GM18505 (cell line): ENCODE measurements at regions not wholly inside any gene's neighbourhood (a gene's known extent, or its start where the extent isn't known, plus 50 kb on each side); places are given as distances from the start of the nearest gene placed in this dataset.

ENCODE experiments used
- ATAC-seq: cut with Tn5 transposase; IDR thresholded peaks from one replicate; pipeline ENCODE4 v1.9.1; 2021; ENCODE audit not compliant: unreplicated experiment
- POLR2A ChIP-seq: IDR thresholded peaks from 4 replicates; pipeline ENCODE4 v1.6.1; 2011; ENCODE audit warnings: borderline replicate concordance; ENCODE audit not compliant: insufficient read depth, insufficient read length; ENCODE audit errors: extremely low read depth

DNA sequence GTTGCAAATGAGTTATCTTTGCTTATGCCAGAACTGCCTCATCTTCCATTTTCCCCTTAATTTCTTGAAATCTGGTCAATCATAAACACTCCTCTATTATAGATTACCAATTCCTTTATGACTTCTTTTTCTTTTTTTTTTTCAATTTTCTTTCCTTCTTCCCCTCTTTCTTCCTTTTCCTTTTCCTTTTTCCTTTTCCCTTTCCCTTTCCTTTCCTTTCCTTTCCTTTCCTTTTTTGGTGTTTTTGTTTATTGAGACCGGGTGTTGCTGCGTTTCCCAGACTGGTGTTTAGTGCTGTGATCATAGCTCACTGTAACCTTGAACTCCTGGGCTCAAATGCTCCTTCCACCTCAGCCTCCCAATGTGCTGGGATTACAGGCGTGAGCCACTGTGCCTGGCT, 151.4 kb upstream of the FOXP2 start:
- ATAC-seq = no peak
- TF ChIP-seq POLR2A = no peak

DNA sequence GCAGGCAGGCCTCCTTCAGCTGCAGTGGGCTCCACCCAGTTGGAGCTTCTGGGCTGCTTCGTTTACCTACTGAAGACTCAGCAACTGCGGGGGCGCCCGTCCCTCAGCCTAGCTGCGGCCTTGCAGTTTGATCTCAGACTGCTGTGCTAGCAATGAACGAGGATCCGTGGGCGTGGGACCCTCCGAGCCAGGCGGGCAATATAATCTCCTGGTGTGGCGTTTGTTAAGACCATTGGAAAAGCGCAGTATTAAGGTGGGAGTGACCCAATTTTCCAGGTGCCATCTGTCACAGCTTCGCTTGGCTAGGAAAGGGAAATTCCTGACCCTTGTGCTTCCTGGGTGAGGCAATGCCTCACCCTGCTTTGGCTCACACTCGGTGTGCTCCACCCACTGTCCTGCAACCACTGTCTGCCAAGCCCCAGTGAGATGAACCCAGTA, 159.2 kb upstream of the FOXP2 start:
- ATAC-seq = no peak
- TF ChIP-seq POLR2A = no peak

DNA sequence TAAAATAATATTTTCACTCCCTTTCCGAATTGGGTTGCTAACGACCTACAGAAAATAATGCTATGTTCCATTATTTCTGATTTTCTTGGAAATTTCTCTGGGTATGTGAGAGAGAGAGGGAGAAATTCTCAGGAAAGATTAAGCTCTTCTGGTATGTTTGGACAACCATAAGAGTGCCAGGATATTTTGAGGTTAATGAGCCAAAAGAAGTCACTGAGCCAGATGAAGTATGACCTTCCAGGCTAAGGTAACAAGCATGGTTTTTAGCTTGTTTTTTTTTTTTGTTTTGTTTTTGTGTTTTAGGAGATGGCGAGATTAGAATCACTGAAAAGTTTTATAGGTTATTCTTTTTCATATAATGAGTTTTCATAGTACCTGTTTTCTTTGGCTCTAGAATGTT, 171.0 kb upstream of the FOXP2 start:
- no peak for ATAC-seq
- no peak for TF ChIP-seq POLR2A

DNA sequence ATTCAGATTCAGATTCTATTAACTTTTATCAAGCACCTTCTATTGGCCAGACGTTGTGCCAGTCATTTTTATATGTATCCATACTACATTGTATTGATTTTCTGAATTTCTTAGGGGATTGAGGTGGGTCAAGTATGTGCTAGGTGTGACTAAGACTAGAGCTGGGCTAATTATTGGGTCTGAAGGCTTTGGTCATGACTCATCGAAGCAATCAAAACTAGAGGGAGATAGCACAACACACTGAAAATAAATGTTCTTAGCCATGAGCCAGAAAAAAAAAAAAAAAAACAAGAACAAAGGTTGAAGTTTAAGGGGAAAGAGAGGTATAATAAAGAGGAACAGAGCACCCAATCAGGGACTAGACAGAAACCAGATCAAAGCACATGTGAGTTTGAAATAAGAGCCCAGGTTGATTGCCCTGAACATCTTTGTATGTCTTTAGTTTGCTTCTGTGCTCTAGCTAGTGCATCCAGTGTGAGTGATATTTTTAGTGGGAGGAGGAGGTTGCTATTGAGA, 171.6 kb upstream of the FOXP2 start:
- TF ChIP-seq POLR2A = no peak
- ATAC-seq = no peak

DNA sequence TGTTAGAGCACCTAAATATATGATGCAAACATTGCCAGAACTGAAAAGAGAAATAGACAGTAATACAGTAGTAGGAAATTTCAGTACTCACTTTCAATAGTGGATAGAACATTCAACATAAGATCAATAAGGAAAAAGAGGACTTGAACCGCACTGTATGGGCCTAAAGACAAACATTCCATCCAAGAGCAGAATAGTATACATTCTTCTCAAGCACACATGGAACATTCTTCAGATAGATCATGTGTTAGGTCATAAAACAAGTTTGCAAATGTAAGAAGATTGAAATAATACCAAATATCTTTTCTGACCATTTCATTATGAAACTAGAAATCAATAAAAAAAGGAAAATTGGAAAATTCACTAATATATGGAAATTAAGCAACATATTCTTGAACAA, 185.4 kb upstream of the FOXP2 start:
- ATAC-seq = no peak
- TF ChIP-seq POLR2A = no peak

DNA sequence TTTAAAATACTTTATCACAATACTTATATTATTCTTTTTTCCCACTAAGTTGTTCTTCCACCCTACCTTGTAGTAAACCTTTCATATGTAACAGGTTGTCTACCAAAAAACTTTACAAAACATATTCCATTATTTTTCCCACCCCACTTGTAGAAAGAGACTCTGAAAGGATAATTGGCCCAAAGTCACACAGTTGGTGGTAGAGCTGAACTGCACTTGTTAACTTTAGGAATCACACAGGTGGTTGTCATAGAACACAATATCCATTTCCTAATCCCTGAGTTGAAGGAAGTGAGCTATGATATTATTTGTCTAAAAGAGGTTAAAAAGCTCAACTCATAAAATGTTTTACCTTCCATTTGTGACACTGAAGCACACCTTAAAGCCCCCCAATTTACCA, 188.8 kb upstream of the FOXP2 start:
- TF ChIP-seq POLR2A = no peak
- no peak for ATAC-seq

DNA sequence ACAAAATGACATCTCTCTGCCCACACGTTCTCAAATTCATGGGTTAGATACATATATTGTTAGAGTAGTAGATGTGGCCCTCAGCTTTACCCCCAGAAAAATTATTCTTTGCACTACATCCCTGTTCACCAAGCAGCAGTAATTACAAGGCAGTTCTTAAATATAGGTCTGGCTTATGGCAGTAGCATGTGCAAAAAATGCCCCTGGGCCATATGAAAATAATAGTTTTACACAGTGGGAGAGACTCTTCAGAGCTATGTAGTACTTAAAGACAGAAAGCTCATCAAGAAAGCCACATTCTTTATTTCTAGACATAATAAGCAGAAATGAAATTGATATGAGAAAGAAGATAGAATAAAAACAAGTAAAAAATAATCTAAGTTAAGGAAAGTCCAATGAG, 196.3 kb upstream of the FOXP2 start:
- no peak for TF ChIP-seq POLR2A
- no peak for ATAC-seq

DNA sequence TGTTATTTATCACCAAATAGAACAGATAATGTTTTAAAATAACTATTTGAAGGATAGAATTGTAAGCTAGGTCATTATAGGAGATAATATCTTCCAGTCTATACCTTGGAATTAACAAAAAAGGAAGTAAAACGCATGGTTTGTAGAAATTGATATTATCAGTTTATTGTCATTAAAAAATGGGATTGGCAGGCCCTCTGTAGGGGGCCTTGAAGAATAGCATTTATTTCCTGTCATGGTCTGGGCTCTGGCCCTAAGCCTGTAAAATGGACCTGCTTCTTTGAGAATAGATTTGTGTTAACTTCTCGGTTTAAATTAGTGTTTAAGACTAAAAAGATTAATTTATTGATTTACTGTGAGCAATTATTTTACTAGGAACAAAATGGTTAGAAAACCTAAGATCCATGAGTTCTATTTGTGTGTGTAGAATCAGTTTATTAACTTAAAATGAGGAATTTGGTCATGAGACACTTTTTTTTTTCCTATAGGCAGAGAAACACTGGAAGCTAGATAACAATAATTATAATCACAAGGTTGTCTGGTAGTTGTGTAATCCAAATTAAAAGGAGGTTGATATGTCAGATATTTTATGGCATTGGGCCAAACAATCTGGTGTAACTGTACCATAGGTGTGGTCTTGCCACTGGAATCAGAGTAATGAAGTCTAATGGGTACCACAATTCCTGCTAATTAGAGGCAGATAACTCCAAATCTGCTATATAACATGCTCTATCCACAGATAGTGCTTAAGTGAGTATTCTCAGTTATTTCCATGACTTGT, 197.4 kb upstream of the FOXP2 start:
- TF ChIP-seq POLR2A = no peak
- ATAC-seq = no peak

DNA sequence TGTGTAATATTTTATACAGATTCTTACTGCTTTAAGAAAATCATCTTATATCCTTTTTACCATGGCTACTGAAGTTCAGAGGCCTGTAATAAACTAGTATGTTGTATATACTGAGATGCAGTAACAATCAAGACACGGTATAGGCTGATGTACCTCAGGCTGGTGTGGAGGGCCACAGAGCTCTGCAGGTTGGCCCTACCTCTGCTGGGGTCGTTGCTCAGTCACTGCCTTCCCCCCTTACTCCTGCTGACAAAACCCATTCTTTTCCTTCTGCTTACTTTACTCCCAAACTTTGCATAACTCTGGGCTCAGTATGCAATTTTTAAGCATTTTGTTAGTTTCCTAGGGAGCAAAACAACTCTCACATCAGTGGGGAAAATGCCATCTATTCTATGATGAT, 200.1 kb upstream of the FOXP2 start:
- no peak for TF ChIP-seq POLR2A
- ATAC-seq = no peak

DNA sequence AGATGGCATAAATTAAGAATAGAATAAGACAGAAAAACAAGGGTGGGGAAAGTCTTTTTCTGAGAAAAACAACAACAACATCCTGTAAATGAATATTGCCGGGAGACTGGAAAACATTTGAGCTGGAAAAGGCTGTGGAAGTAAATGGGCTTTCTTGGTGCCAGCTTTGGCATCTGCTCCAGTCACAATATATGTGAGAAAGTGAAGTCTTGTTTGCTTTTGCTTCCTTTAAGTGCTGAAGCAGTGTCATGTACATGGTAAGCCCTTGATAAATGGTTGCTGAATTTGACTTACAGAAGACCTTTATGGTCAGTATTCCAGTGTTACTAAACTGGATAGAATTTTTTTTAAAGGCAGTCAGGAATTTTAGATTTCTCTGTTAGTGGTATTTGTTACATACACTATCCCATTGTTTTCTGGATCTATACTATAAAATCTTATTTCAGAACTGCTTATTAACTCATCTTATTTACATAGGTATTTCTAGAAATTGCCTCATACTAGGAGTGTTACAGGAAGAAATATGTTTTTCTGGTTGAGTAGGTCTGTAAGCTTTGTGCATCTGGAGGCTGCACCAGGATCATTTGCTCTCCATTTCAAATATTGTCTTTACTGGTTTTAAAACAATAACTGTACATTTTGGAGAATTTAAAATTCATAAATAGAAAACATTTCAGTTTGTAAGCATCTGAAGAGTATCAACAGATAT, 201.7 kb upstream of the FOXP2 start:
- TF ChIP-seq POLR2A = no peak
- ATAC-seq = no peak

DNA sequence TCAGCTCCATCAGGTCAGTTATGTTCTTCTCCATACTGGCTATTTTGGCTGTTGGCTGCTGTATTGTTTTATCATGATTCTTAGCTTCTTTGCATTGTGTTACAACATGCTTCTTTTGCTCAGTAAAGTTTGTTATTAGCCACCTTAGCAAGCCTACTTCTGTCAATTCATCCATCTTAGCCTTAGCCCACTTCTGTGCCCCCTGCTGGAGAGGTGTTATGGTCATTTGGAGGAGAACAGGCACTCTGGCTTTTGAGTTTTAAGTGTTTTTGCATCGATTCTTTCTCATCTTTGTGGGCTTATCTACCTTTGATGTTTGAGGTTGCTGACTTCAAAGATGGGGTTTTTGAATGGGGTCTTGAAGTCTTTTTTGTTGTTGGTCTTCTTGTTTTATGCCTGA, 204.6 kb upstream of the FOXP2 start:
- ATAC-seq = no peak
- no peak for TF ChIP-seq POLR2A

DNA sequence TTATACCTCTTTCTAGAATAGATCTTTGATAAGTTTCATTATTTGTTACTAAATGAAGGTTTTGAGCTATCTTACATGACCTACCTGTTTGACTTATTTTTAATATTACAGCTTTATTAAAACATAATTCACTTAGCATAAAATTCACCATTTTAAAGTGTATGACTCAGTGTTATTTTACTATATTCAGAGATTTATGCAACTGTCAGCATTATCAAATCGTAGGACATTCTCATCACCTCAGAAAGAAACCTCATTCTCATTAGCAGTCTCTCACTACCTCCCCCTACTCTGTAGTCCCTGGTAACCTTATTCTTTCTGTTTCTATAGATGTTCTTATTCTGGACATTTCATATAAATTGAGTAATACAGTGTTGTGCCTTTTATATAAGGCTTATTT, 207.9 kb upstream of the FOXP2 start:
- TF ChIP-seq POLR2A = no peak
- no peak for ATAC-seq

DNA sequence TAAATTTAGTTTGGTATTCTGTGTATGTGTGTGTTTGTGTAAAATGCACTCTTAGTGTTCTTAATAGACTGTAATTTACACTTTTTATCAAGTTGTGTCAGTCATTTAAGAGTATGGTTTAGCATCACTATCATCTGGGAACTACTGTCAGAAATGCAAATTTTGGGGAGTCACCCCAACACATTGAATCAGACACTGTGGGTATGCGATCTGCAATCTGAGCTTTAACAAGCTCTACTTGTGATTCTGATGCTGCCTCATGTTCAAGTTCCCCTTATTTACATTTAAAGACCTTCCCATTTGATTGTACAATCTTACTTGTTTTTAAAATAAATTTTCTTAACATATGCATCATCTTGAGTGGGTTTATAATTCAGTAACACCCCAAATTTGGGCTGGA, 218.1 kb upstream of the FOXP2 start:
- no peak for TF ChIP-seq POLR2A
- no peak for ATAC-seq

DNA sequence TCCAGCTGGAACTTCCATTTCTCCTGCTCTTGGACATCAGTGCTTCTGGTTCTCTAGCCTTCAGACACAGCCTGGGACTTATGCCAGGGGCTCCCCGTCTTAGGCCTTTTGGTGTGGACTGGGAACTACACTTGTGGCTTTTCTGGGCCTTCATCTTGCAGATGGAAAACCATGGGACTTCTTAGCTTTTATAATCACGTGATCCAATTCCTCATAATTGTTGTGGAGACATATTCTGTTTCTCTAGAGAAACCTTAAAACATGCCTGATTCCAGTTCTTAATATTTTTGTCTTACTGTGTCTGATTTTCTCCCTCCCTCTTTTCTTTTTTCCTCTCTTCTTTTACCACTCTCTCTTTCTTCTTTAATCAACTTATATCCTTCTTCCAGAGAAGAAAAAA, 224.2 kb upstream of the FOXP2 start:
- TF ChIP-seq POLR2A = no peak
- no peak for ATAC-seq
